GM10248 (cell line): ENCODE measurements at regions not wholly inside any gene's neighbourhood (a gene's known extent, or its start where the extent isn't known, plus 50 kb on each side); places are given as distances from the start of the nearest gene placed in this dataset.

Experiments
- CTCF ChIA-PET: fragments of 300-600 bp; sonication (Branson Sonifier 250); formaldehyde crosslinking; extraction: SDS; loops from one replicate; lab custom pipeline; 2021; ENCODE audit warnings: antibody characterized with exemption; lab: Yijun Ruan, JAX
- POLR2A ChIA-PET: fragments of 350-650 bp; sonication (Branson Sonifier 250); formaldehyde crosslinking; extraction: SDS; loops from one replicate; lab custom pipeline; 2020; ENCODE audit warnings: antibody characterized with exemption; lab: Yijun Ruan, JAX
- DNase-seq: peaks from one replicate; pipeline ENCODE4 v3.0.0; 2012; ENCODE audit errors: extremely low spot score
- CTCF ChIP-seq: IDR thresholded peaks from 2 replicates; pipeline ENCODE4 v1.5.1; 2012; ENCODE audit warnings: mild to moderate bottlenecking, low read depth; ENCODE audit errors: extremely low read depth, missing control alignments, control extremely low read depth

DNA sequence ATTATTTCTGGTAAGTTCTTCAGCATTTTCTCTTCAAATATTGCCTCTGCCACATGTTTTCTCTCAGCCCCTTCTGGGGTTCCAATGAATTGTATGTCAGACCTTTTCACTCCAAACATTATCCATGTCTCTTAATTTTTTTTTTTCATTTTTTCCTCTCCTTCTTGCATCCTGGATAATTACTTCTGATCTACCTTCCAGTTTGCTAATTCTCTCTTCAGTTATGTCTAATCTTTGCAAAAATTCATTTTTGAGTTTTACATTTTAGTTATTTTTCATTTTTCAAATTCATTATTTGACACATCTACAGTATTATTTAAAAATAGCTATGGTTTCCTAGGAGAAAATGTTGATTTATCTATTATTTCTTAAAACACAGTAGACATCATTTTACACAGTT is 271.7 kb downstream of the TFAP2B start:
- no peak for DNase-seq
- POLR2A ChIA-PET: no interaction called here
- CTCF ChIA-PET: no interaction called here
- no peak for TF ChIP-seq CTCF

DNA sequence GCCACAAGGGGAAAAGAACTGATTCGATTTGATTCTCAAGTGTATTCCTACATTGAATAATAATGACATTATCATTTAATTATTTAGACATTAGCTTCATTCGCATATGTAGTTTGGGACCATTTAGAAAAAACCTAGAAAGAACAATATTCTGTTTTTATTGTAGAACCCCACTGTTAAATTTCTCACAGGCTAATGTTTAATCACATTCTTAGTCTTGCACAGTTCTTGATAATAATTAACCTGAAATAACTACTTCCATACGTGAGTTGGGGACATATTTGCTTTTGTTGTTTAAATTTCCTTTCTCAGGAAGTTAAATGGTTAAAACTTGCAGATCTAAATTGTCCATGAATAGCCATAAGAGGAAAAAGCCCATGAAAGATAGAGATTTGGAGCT is 275.2 kb downstream of the TFAP2B start:
- TF ChIP-seq CTCF: no peak
- POLR2A ChIA-PET: interaction anchor here (0.7 kb wide), 1 partner anchor 1932 kb away, joined by 3 read pairs; no protein-coding TSS in a partner anchor
- CTCF ChIA-PET: no interaction called here
- no peak for DNase-seq

DNA sequence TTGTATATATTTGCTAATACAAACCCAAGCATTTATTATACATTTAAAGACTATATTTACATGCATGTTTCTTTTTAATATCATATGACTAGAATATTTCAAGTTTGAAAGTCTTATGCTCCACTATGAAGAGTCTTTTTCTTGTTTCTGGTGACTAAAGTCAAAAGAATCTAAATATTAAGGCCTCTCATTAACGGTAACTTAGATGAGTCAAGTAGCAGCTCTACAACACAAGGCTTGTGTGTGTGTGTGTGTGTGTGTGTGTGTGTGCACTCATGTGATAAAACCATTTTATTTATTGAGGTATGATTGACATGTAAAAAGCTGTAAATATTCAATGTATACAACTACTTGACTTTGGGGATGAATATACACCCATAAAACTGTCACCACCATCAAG is 275.6 kb downstream of the TFAP2B start:
- TF ChIP-seq CTCF: no peak
- ChIA-PET POLR2A (interaction anchor here (0.7 kb wide), 1 partner anchor 1933 kb away, joined by 3 read pairs; no protein-coding TSS in a partner anchor), CTCF (no interaction called here)
- DNase-seq: no peak

GRCh38 chr6:51098246-51098645 is 279.6 kb downstream of the TFAP2B start:
- no peak for DNase-seq
- ChIA-PET POLR2A (no interaction called here), CTCF (interaction anchor here (1.0 to 3.2 kb wide), 3 partner anchors 10 to 22 kb away, joined by 3 to 14 read pairs (median 4); no protein-coding TSS in a partner anchor)
- no peak for TF ChIP-seq CTCF

DNA sequence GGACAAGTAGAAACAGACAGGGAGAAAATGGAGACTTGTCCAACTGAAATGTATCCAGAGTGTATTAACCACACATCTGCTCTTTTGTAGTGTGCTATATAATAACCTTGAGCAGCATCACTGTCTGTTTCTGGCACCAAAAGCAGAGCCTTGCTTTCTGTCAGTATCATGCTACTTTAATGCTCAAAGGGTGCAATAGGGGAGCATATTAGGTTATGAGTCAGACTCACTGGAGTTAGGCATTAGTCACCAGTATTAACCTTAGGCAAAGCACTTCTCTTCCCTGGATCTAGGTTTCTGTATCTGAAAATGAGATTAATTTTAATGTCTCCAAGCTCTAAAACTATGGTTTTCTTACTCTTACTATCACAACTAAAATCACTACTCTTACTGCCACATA is 280.1 kb downstream of the TFAP2B start:
- CTCF ChIA-PET: interaction anchor here (1.0 to 3.2 kb wide), 2 partner anchors 9 to 18 kb away, joined by 4 to 14 read pairs; no protein-coding TSS in a partner anchor
- DNase-seq: no peak
- POLR2A ChIA-PET: no interaction called here
- TF ChIP-seq CTCF: no peak

DNA sequence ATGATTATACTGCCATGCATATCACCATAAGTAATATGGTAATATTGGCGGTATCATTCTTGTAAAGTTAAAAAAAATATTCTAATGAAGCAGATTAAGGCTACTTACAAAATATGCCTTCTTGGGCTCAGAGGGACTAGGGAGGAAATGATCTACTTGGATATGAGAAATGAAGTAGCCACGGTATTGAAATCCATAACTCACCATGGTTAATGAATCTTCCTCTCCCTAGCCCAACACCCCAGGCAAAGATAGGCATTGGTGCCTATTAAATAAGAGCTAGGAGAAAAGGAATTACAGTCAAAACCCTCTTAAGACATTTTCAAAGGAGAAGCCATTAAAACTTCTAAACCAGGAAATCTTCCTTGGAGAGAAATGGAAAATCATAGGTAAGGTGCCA is 280.5 kb downstream of the TFAP2B start:
- DNase-seq: no peak
- ChIA-PET POLR2A (no interaction called here), CTCF (interaction anchor here (1.0 to 3.2 kb wide), 2 partner anchors 9 to 18 kb away, joined by 4 to 14 read pairs; no protein-coding TSS in a partner anchor)
- TF ChIP-seq CTCF: no peak
